H1 (cell line): ENCODE measurements at regions not wholly inside any gene's neighbourhood (a gene's known extent, or its start where the extent isn't known, plus 50 kb on each side); places are given as distances from the start of the nearest gene placed in this dataset.

Source experiments
- ATF3 ChIP-seq: IDR thresholded peaks from 2 replicates; pipeline ENCODE4 v1.6.1; 2011; ENCODE audit warnings: low read depth, mild to moderate bottlenecking, low read length; ENCODE audit not compliant: insufficient read depth
- BCL11A ChIP-seq, 2 experiments: IDR thresholded peaks; one replicate each; pipeline ENCODE4 v1.6.1; 2011; ENCODE audit warnings: low read depth in 2 of 2, low read length in 2 of 2, mild to moderate bottlenecking in 2 of 2
- CHD7 ChIP-seq: fragments of 300-600 bp; sonication (generic); IDR thresholded peaks from 2 replicates; pipeline ENCODE4 v1.7.1; 2012; ENCODE audit warnings: low read length, moderate library complexity, mild to moderate bottlenecking, inconsistent platforms; ENCODE audit not compliant: insufficient replicate concordance
- E2F6 ChIP-seq: IDR thresholded peaks from 2 replicates; pipeline ENCODE4 v1.6.1; 2012; ENCODE audit warnings: inconsistent platforms
- EGR1 ChIP-seq: IDR thresholded peaks from 2 replicates; pipeline ENCODE4 v1.6.1; 2011; ENCODE audit warnings: low read depth, low read length, borderline replicate concordance
- KDM1A ChIP-seq: fragments of 200-600, 300-600 bp; sonication (generic); IDR thresholded peaks from 2 replicates; pipeline ENCODE4 v1.7.1; 2016; ENCODE audit warnings: mild to moderate bottlenecking, low read length, borderline replicate concordance
- POU5F1 ChIP-seq: IDR thresholded peaks from 2 replicates; pipeline ENCODE4 v1.6.1; 2011; ENCODE audit warnings: low read depth, mild to moderate bottlenecking, low read length, moderate library complexity
- RNF2 ChIP-seq: fragments of 200-900, 300-1000 bp; sonication (generic); IDR thresholded peaks from 2 replicates; pipeline ENCODE4 v1.7.1; 2016; ENCODE audit warnings: borderline replicate concordance, low read depth, mild to moderate bottlenecking, antibody characterized with exemption, low read length; ENCODE audit not compliant: poor library complexity, severe bottlenecking; ENCODE audit errors: missing control alignments
- SP1 ChIP-seq: IDR thresholded peaks from 2 replicates; pipeline ENCODE4 v1.6.1; 2011; ENCODE audit warnings: low read depth, low read length
- TAF7 ChIP-seq: optimal IDR thresholded peaks from 2 replicates; pipeline ENCODE3; 2011; ENCODE audit warnings: low read depth, mild to moderate bottlenecking, inconsistent platforms, low read length, moderate library complexity, borderline replicate concordance
- TCF12 ChIP-seq: IDR thresholded peaks from 2 replicates; pipeline ENCODE4 v1.6.1; 2011; ENCODE audit warnings: low read depth, mild to moderate bottlenecking, low read length

GRCh38 chr12:76173756-76174155, 89.3 kb upstream of the NAP1L1 start (continued):
- TF ChIP-seq CHD7 (no peak), BCL11A (IDR thresholded peaks at IDR 0.05; ENCODE audit: low read depth in 2 of 2, low read length in 2 of 2) (no peak), RNF2 (no peak), E2F6 (no peak), EGR1 (no peak), ATF3 (no peak), KDM1A (no peak), POU5F1 (no peak), SP1 (no peak), TAF7 (no peak), TCF12 (no peak)
